HEK293 (cell line): ENCODE measurements at regions not wholly inside any gene's neighbourhood (a gene's known extent, or its start where the extent isn't known, plus 50 kb on each side); places are given as distances from the start of the nearest gene placed in this dataset.

Experiments
- CTCF ChIA-PET: fragments of 350-600 bp; formaldehyde crosslinking; extraction: SDS; loops from one replicate; lab custom pipeline; 2021; ENCODE audit warnings: antibody characterized with exemption; lab: Yijun Ruan, JAX
- POLR2A ChIA-PET: fragments of 300-600 bp; formaldehyde crosslinking; extraction: SDS; loops from one replicate; lab custom pipeline; 2020; ENCODE audit warnings: antibody characterized with exemption, inconsistent platforms; lab: Yijun Ruan, JAX
- H3K27ac ChIP-seq: fragments of 200-500 bp; sonication (Bioruptor generic); 2 replicates; pipeline ENCODE4 v1.5.1; 2014; ENCODE audit warnings: low read depth, low read length, control low read depth, inconsistent platforms; ENCODE audit errors: extremely low read depth
- H3K36me3 ChIP-seq, 2 experiments: fragments of 200-500 bp in 1 of 2; sonication (Bioruptor generic) in 1 of 2; 1 replicate in 1 of 2; 2 replicates in 1 of 2; pipeline ENCODE4 v1.5.1; 2014 to 2017; ENCODE audit warnings: inconsistent platforms in 2 of 2, low read length in 2 of 2; ENCODE audit not compliant: control insufficient read depth in 2 of 2, insufficient read depth in 1 of 2
- H3K4me1 ChIP-seq: fragments of 200-500 bp; sonication (Bioruptor generic); 2 replicates; pipeline ENCODE4 v1.5.1; 2014; ENCODE audit warnings: mild to moderate bottlenecking, low read length, inconsistent platforms; ENCODE audit not compliant: control insufficient read depth, insufficient read depth
- H3K4me3 ChIP-seq: 2 replicates; pipeline ENCODE4 v1.5.1; 2011; ENCODE audit warnings: low read depth, mild to moderate bottlenecking, control low read depth, low read length, moderate library complexity
- H3K9me3 ChIP-seq: fragments of 200-500 bp; sonication (Bioruptor generic); 2 replicates; pipeline ENCODE4 v1.5.1; 2014; ENCODE audit warnings: low read depth, low read length, inconsistent platforms; ENCODE audit not compliant: control insufficient read depth, insufficient read depth
- KLF9 ChIP-seq: fragments of 450-650 bp; formaldehyde crosslinking; IDR thresholded peaks from 2 replicates; pipeline ENCODE4 v1.5.1; 2016; ENCODE audit warnings: missing biosample characterization, missing genetic modification characterization, low read depth
- SP7 ChIP-seq: fragments of 450-650 bp; formaldehyde crosslinking; IDR thresholded peaks from 2 replicates; pipeline ENCODE4 v1.5.1; 2016; ENCODE audit warnings: missing biosample characterization, missing genetic modification characterization
- YY1 ChIP-seq: fragments of 450-650 bp; formaldehyde crosslinking; IDR thresholded peaks from 2 replicates; pipeline ENCODE4 v1.5.1; 2018; ENCODE audit warnings: missing biosample characterization, missing genetic modification characterization
- ZBTB10 ChIP-seq: fragments of 450-650 bp; formaldehyde crosslinking; IDR thresholded peaks from 2 replicates; pipeline ENCODE4 v1.5.1; 2016; ENCODE audit warnings: missing biosample characterization, missing genetic modification characterization
- ZBTB7A ChIP-seq: fragments of 450-650 bp; formaldehyde crosslinking; IDR thresholded peaks from 2 replicates; pipeline ENCODE4 v1.5.1; 2016; ENCODE audit warnings: low read depth, missing biosample characterization, missing genetic modification characterization
- ZNF138 ChIP-seq: fragments of 450-650 bp; formaldehyde crosslinking; IDR thresholded peaks from 2 replicates; pipeline ENCODE4 v1.5.1; 2016; ENCODE audit warnings: missing biosample characterization, missing genetic modification characterization, borderline replicate concordance
- ZNF184 ChIP-seq: fragments of 450-650 bp; IDR thresholded peaks from 2 replicates; pipeline ENCODE4 v1.5.1; 2018; ENCODE audit warnings: missing biosample characterization, mild to moderate bottlenecking, missing genetic modification characterization
- ZNF248 ChIP-seq: fragments of 450-650 bp; formaldehyde crosslinking; IDR thresholded peaks from 2 replicates; pipeline ENCODE4 v1.5.1; 2017; ENCODE audit warnings: missing biosample characterization, missing genetic modification characterization
- ZNF362 ChIP-seq: fragments of 450-650 bp; formaldehyde crosslinking; IDR thresholded peaks from 2 replicates; pipeline ENCODE4 v1.5.1; 2016; ENCODE audit warnings: missing biosample characterization, missing genetic modification characterization
- ZNF433 ChIP-seq: fragments of 450-650 bp; formaldehyde crosslinking; IDR thresholded peaks from 2 replicates; pipeline ENCODE4 v1.5.1; 2016; ENCODE audit warnings: missing biosample characterization, missing genetic modification characterization, low read depth
- ZNF48 ChIP-seq: fragments of 450-650 bp; formaldehyde crosslinking; IDR thresholded peaks from 2 replicates; pipeline ENCODE4 v1.5.1; 2016; ENCODE audit warnings: missing biosample characterization, missing genetic modification characterization
- ZNF626 ChIP-seq: fragments of 450-650 bp; sonication (Bioruptor Pico); formaldehyde crosslinking; IDR thresholded peaks from 2 replicates; pipeline ENCODE4 v1.5.1; 2018; ENCODE audit warnings: missing biosample characterization, missing genetic modification characterization, inconsistent platforms
- ZNF658 ChIP-seq: fragments of 450-650 bp; formaldehyde crosslinking; IDR thresholded peaks from 2 replicates; pipeline ENCODE4; 2016; ENCODE audit warnings: missing biosample characterization, missing genetic modification characterization
- ZNF692 ChIP-seq: fragments of 450-650 bp; formaldehyde crosslinking; IDR thresholded peaks from 2 replicates; pipeline ENCODE4 v1.5.1; 2016; ENCODE audit warnings: missing biosample characterization, missing genetic modification characterization
- TF ChIP-seq, protein P1 (sequence below): fragments of 450-650 bp; formaldehyde crosslinking; conservative IDR thresholded peaks from 2 replicates; pipeline ENCODE4 v1.5.1; 2016; ENCODE audit warnings: low read depth, missing biosample characterization, missing genetic modification characterization
- TF ChIP-seq, protein P2 (sequence below): fragments of 450-650 bp; IDR thresholded peaks from 2 replicates; pipeline ENCODE4 v1.5.1; 2018; ENCODE audit warnings: missing biosample characterization, mild to moderate bottlenecking, missing genetic modification characterization
- TF ChIP-seq, protein P3 (sequence below): fragments of 450-650 bp; formaldehyde crosslinking; IDR thresholded peaks from 2 replicates; pipeline ENCODE4 v1.5.1; 2017; ENCODE audit warnings: missing biosample characterization, missing genetic modification characterization

GRCh38 chr1:29760067-29760564 lies 523.8 kb downstream of the PTPRU start (continued):
- TF ChIP-seq ZBTB10 (tag by site-specific recombination) (no peak), ZNF138 (no peak), ZNF658 (tag by site-specific recombination) (no peak)
- TF ChIP-seq, protein P1, sequence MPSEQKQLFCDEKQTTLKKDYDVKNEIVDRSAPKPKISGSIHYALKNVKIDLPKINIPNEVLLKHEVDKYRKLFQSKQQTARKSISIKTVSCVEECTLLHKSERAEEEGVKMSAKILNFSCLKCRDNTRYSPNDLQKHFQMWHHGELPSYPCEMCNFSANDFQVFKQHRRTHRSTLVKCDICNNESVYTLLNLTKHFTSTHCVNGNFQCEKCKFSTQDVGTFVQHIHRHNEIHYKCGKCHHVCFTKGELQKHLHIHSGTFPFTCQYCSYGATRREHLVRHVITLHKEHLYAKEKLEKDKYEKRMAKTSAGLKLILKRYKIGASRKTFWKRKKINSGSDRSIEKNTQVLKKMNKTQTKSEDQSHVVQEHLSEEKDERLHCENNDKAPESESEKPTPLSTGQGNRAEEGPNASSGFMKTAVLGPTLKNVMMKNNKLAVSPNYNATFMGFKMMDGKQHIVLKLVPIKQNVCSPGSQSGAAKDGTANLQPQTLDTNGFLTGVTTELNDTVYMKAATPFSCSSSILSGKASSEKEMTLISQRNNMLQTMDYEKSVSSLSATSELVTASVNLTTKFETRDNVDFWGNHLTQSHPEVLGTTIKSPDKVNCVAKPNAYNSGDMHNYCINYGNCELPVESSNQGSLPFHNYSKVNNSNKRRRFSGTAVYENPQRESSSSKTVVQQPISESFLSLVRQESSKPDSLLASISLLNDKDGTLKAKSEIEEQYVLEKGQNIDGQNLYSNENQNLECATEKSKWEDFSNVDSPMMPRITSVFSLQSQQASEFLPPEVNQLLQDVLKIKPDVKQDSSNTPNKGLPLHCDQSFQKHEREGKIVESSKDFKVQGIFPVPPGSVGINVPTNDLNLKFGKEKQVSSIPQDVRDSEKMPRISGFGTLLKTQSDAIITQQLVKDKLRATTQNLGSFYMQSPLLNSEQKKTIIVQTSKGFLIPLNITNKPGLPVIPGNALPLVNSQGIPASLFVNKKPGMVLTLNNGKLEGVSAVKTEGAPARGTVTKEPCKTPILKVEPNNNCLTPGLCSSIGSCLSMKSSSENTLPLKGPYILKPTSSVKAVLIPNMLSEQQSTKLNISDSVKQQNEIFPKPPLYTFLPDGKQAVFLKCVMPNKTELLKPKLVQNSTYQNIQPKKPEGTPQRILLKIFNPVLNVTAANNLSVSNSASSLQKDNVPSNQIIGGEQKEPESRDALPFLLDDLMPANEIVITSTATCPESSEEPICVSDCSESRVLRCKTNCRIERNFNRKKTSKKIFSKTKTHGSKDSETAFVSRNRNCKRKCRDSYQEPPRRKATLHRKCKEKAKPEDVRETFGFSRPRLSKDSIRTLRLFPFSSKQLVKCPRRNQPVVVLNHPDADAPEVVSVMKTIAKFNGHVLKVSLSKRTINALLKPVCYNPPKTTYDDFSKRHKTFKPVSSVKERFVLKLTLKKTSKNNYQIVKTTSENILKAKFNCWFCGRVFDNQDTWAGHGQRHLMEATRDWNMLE (tag by site-specific recombination): no peak

- no peaks in the 10 kb centered on the region for H3K9me3 ChIP-seq
- H3K4me1 ChIP-seq: no peaks in the 10 kb centered on the region
- no peak overlapping the region for H3K4me3 ChIP-seq
- TF ChIP-seq, protein P2, sequence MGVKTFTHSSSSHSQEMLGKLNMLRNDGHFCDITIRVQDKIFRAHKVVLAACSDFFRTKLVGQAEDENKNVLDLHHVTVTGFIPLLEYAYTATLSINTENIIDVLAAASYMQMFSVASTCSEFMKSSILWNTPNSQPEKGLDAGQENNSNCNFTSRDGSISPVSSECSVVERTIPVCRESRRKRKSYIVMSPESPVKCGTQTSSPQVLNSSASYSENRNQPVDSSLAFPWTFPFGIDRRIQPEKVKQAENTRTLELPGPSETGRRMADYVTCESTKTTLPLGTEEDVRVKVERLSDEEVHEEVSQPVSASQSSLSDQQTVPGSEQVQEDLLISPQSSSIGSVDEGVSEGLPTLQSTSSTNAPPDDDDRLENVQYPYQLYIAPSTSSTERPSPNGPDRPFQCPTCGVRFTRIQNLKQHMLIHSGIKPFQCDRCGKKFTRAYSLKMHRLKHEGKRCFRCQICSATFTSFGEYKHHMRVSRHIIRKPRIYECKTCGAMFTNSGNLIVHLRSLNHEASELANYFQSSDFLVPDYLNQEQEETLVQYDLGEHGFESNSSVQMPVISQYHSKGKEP: no peak
- TF ChIP-seq ZNF626 (no peak), ZNF433 (tag by site-specific recombination) (no peak), ZNF362 (no peak), YY1 (no peak), ZNF692 (tag by site-specific recombination) (no peak), SP7 (tag by site-specific recombination) (no peak), ZBTB7A (no peak), ZNF184 (tag by site-specific recombination) (no peak), ZNF48 (no peak), KLF9 (no peak), ZNF248 (no peak)
- TF ChIP-seq, protein P3, sequence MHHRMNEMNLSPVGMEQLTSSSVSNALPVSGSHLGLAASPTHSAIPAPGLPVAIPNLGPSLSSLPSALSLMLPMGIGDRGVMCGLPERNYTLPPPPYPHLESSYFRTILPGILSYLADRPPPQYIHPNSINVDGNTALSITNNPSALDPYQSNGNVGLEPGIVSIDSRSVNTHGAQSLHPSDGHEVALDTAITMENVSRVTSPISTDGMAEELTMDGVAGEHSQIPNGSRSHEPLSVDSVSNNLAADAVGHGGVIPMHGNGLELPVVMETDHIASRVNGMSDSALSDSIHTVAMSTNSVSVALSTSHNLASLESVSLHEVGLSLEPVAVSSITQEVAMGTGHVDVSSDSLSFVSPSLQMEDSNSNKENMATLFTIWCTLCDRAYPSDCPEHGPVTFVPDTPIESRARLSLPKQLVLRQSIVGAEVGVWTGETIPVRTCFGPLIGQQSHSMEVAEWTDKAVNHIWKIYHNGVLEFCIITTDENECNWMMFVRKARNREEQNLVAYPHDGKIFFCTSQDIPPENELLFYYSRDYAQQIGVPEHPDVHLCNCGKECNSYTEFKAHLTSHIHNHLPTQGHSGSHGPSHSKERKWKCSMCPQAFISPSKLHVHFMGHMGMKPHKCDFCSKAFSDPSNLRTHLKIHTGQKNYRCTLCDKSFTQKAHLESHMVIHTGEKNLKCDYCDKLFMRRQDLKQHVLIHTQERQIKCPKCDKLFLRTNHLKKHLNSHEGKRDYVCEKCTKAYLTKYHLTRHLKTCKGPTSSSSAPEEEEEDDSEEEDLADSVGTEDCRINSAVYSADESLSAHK (tag by site-specific recombination): no peak
- ChIA-PET POLR2A (no interaction called here), CTCF (interaction anchor here (0.6 to 0.7 kb wide), 2 partner anchors 13 to 252 kb away, joined by 3 read pairs; no protein-coding TSS in a partner anchor)
- no peak overlapping the region for H3K27ac ChIP-seq
- no peaks in the 10 kb centered on the region for H3K36me3 ChIP-seq
These were observed 522.6 kb downstream of the PTPRU start for GRCh38 chr1:29758781-29759499.
